GM19468 (cell line): ENCODE measurements at regions not wholly inside any gene's neighbourhood (a gene's known extent, or its start where the extent isn't known, plus 50 kb on each side); places are given as distances from the start of the nearest gene placed in this dataset.

Experiments used
- ATAC-seq: cut with Tn5 transposase; IDR thresholded peaks from one replicate; pipeline ENCODE4 v1.9.1; 2021; ENCODE audit warnings: mild to moderate bottlenecking, moderate library complexity, moderate number of reproducible peaks; ENCODE audit not compliant: unreplicated experiment; ENCODE audit errors: extremely low read depth

DNA sequence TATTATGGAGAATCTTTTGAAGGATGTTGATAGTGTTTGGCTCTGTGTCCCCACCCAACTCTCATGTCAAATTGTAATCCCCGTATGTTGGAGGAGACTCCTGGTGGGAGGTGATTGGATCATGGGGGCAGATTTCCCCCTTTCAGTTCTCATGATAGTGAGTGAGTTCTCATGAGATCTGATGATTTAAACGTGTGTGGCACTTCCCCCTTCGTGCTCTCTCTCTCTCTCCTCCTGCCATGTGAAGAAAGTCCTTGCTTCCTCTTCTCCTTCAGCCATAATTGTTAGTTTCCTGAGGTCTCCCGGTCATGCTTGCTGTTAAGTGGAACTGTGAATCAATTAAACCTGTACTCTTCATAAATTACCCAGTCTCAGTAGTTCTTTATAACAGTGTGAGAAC is 166.1 kb upstream of the NUDT6 start:
- ATAC-seq, result no peak

DNA sequence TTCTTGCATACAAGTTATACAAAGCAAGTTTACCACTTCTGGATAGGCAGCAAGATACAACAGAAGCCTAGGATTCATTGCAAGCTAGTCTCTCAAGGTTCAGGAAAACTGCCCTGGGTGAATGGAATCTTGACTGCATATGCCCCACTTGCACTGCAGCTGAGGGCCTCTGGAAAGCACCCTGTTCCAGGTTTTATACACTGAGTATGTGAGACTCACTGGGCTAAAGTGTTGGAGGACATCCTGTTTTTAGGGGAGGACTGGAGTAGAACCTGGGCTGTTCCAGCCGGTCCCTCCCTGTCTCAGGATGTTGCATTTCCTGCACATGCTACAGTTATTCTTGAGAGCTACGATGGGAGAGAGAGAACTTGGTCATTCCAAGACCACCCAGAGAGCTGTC is 168.5 kb upstream of the NUDT6 start:
- no peak for ATAC-seq

DNA sequence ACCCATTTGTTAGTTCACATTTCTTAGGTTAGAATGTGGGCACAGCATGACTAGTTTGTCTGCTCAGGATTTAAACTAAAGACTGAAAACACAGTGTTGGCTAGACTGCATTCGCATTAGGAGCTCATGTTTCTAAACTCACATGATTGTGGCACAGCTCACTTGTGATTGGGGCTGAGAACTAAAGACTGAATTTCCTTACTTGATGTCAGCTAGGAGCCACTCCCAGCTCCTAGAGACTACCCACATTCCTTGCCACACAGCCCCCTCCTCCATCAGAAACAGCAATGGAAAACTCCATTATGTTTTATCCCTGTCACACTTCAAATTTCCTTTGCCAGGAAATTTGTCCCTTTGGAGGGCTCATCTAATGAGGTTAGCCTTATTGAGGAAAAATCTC is 170.2 kb upstream of the NUDT6 start:
- ATAC-seq, result no peak

DNA sequence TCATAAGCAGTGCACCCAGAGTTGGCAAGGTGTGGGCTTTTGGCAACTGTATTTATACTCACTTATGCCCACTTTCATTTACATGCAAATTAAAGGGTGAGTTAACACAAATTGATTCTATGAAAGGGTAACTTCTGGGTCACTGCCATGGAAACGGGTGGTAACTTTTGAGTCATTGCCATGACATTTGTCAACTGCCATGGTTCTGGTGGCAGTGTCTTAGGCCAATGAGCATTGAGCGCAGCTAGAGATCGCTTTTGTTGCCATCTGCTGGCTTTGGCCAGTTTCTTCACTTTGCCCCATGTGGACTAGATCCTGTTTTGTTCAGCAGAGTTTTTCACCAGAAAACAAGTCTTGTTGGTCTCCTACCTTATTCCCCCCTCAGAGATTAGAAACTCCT is 170.8 kb upstream of the NUDT6 start:
- no peak for ATAC-seq

DNA sequence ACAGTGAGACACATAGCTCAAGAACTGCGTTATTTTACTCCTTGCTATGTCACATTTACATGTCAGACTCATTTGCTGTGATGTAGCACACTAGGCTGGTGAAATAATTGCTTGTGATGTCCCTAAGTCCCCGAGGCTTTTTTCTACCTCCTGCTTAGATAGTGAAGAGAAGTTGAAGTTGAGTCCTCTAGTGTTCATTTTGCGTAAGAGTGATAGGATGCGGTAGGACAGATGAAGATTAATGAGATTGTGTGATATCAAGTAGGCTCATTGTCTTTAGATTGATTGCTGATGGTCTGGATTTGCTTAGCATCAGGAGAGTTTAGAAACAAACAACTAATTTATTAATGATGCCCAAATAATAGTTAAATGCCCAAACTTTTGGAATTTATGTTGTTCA is 173.6 kb upstream of the NUDT6 start:
- ATAC-seq, result no peak

DNA sequence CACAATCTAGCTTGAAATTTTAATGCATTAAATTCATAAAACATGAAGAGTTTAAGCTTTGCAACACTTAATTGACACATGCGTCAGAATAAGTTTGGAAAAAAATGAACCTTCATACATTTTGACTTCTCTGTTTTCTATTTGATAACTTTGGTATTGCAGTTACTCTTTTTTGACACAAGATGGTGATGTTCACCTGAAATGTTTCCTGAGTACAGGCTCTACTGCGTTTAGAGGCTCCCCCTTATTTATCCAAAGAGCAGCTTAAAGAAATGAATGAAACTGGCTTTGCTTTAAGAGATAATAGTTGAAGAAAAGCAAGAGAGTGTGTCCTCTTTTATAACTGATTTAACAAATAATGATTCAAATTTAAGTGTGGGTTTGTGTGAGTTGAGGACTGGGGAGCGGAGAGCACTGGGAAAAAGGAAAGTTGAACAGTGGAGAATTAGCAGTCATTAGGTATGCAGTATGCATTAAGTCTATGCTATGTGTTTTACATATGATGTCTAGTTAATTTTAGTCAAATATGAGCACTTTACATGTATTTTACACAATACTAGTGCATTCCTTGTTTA is 180.6 kb upstream of the NUDT6 start:
- ATAC-seq, result peak; percentile 35

DNA sequence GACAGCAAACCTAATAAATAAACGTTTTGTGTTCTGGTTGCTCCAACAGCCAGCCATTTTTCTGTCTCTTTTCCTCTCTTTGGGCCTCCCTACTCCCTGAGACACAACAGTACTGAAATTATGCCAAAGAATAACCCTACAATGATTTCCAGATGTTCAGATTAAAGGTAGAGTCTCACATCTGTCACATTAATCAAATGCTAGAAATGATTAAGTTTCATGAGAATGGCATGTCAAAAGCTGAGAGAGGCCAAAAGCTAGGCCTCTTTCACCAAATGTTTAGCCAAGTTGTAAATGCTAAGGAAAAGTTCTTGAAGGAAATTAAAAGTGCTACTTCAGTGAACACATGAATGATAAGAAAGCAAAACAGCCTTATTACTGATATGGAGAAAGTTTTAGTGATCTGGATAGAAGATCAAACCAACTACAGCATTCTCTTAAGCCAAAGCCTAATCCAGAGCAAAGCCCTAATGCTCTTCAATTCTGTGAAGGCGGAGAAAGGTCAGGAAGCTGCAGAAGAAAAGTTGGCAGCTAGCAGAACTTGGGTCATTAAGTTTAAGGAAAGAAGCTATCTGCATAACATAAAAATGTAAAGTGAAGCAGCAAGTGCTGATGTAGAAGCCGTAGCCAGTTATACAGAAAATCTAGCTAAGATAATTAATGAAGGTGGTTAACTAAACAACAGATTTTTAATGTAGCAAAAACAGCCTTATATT is 182.1 kb upstream of the NUDT6 start:
- no peak for ATAC-seq

DNA sequence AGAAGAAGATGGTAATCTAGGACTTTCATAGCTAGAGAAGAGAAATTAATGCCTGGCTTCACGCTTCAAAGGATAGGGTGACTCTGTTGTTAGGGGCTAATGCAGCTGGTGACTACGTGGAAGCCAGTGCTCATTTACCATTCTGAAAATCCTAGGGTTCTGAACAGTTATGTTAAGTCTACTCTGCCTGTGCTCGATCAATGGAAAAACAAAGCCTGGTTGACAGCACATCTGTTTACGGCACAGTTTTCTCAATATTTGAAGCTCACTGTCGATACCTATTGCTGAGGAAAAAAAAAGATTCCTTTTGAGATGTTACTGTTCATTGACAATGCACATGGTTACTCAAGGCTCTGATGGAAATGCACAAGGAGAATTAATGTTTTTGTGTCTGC is 182.6 kb upstream of the NUDT6 start:
- no peak for ATAC-seq

DNA sequence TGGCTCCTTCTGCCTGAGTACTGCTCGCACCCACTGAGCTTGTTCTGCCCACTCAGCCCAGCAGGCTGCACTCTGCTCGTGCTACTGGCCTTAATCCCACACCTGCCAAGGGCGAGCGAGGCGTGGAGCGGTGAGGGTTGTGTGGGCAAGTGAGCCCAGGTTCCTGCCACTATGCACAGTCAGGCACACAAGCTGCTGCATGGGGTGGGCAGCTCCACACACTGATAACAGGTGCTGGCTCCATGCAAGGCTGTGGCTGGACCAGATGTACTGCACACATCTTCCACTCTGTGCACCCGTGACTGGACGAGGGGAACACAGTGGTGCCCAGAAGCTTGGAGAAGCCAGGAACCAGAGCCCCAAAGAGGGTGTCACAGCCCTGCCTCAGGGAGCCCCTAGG is 184.3 kb upstream of the NUDT6 start:
- no peak for ATAC-seq

DNA sequence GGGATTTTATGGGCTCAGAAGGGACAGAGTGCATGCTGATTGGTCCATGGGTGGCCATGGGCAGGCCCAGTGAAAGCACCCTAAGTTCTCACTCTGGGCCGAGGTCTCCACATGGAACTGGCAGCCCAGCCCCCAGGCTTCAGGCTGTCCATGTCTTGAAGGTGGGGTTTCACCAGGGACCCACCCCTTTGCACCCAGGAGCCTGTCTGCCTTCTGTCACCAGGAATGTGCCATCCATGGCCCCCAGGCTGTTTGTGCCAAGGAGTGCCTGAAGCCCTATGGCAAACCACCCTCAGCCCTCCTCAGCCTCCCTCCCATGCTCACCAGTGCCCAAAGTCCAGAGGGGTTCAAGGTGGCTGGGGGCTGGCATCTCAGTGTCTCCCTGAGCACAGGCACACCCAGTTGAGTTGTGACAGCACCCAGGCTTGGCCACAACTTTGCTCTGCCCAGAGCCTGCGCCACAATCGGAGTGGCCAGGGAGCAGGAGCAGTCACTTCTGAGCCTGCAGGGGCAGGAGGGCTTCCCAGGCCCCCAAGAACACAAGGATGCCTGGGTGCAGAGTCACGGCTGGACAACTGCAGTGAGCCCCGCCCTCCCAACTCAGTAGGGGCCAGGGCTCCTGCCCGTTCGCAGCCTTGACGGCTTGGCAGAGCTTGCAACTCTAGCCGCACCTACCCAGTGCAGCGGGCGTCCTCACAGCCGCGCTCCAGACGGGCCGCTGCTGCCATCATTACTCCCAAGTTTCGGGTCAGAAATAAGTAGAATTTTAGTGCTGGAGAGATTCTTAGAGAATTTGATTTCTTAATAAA is 185.3 kb upstream of the NUDT6 start:
- no peak for ATAC-seq

DNA sequence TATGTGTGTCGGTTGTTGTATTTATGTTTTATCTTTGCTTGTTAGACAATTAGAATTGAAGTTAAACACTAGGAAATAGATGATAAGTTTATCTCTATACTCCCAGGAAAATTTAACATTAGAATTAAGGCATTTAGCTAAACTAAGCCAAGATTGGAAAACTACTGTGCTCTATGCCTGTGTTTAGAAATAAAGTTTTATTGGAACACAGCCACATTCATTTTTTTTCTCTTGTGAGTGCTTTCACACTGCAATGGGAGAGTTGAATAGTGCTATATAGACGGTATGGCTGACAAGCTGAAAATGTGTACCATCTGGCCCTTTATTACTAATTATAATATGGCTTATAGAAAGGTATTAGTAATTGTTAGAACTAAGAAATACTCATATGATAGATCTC is 186.7 kb upstream of the NUDT6 start:
- ATAC-seq, result no peak

DNA sequence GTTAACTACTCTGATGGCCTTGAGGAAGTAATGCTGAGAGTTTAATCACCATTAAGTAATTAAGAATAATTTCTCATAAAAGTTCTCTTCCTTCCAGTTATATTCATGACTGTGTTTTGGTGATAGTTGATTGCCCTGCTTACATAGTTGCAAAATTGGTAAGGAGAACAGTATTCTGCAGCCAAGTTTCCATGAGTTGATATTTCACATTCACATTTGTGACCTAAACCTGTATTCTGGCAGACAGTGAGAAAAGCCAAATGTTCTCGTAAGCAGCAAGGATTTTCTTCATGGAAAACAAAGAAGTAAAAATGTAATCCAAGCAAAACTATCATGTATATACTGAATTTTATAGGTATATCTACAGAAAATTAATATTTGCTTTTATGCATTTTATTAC is 187.8 kb upstream of the NUDT6 start:
- ATAC-seq, result no peak

DNA sequence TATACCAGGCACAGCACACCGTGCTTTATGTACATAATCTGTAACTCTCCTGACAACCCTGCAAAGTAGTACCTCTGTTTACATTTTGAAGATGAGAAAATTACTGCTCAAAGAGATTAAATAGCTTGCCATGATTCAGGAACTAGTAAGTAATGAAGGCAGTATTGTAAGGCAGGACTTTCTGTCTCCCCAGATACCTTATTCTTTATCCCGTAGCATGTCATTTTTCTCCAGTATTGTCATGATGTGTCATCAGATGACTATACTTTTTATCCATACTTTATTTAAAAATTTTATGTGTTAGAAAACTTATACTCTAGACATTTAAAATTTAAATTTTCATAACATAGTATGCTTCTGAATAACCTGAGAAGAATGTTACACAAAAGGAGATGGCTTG is 188.3 kb upstream of the NUDT6 start:
- no peak for ATAC-seq

DNA sequence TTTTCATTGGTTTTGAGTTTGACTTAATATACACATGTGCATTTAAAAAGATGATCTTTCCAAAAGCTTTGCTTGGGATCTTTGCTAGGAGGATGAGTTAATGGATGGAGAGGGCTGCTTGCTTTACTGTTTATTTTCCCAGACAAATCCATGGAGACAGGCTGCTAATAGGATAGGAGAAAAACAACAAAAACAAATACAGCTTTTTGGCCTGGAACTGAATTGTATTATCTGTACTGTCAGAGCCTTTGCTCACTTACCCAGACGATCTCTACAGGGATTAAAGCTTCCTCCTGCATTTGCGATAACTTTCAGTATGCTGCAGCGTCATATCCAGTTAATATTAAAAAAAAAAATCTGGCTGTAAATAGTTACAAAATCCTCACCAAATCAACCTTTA is 190.8 kb upstream of the NUDT6 start:
- ATAC-seq, result no peak

DNA sequence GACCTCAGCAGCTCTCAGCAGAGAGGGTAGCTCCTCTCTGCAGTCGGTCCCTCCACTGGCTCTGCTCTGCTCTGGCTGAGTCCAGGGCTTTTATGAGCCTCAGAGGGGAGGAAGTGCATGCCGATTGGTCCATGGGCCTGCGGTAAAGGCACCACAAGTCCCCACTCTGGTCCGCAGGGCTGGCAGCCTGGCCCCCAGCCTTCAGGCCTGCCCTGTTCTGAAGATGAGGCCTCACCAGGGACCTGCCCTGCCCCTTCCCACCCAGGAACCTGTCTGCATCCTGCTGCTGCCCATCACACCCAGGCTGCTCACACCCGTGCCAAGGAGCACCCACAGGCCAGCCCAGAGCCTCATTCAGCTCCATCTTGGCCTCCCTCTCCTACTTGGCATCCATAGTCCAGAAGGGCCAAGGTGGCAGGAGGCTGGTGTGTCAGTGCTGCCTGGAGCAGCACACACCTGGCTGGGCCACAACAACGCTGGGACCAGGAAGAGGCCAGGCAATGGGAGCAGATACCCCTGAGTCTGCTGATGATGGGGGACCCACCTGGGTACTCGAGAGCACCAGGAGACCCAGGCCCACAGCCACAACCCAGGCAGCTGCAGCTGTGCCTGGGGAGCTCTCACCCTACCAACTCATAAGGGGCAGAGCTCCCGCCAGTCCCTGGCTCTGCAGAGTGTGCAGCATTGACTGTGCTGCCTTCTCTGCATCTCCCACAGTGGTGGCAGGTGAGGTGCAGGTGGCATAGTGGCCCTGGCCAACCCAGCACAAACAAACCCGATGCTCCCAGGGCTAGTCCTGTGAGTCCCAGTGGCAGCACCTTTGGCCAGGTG is 191.9 kb upstream of the NUDT6 start:
- no peak for ATAC-seq

DNA sequence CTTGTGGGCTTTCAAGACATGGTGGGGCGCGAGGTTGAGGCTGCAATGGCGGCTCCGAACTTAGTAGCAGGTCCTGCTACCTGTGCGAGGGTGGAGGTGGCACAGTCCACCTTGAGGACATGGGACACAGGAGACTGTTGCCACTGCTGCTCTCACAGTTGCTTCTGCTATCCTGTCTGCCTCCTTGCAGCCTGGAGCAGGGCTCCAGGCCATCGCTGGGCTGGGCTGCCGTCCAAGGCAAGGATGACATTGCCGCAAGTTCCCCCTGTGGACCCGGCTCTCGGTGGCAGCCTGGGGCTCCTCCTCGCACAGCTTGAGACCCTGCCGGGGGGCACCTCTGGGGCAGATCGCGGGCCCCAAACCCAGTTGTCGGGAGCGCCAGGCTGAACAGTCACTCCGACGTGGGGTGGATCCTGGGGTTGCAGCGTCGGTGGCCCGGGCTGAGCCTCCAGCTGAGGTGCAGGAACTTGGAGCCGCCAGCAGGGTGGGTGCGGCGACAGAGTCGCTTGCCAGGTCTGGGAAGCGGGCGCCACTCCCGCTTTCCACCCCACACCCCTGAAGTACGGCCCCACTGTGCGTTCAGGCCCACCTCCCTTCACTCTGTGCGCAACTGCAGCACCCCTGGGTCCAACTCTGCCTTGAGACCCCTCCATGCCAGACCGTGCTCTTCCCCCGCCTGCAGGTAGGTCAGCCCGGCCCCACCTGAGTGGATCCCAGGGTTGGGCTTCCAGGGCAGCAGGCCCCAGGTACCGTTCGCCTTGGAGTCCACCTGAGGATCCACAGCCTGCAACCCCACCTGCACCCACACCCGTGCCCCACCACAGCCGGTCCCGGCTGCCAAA is 192.7 kb upstream of the NUDT6 start:
- ATAC-seq, result no peak

DNA sequence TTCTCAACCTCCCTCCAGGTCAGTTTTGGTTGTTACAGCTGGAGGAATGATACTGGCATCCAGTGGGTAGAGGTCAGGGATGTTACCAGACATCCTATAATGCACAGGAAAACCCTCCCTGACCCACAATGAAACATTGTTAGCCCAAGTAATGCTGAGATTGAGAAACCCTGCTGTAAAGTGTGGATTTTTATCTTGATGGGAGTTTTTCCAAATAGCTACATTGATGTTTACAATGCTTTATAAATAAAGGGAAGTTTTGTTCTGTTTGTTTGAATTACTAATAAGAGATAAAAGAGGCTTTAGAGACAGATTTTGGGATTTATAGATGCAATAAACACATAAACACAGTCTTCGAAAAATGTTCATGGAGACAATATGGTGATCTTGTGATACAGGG is 194.0 kb upstream of the NUDT6 start:
- no peak for ATAC-seq

DNA sequence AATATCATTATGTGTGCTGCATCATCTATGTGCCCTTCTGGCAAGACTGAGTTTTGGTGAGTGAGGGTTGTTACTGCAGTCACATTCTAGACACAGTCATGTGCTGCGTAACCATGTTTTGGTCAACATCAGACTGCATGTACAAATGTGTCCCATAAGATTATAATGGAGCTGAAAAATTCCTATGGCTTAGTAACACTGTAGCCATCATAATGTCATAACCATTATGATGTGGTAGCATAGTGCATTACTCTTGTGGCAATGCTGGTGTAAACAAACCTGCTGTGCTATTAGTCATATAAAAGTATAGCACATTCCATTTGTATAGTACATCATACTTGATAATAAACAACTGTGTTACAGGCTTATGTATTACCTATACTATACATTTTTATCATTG is 198.1 kb upstream of the NUDT6 start:
- ATAC-seq, result no peak

DNA sequence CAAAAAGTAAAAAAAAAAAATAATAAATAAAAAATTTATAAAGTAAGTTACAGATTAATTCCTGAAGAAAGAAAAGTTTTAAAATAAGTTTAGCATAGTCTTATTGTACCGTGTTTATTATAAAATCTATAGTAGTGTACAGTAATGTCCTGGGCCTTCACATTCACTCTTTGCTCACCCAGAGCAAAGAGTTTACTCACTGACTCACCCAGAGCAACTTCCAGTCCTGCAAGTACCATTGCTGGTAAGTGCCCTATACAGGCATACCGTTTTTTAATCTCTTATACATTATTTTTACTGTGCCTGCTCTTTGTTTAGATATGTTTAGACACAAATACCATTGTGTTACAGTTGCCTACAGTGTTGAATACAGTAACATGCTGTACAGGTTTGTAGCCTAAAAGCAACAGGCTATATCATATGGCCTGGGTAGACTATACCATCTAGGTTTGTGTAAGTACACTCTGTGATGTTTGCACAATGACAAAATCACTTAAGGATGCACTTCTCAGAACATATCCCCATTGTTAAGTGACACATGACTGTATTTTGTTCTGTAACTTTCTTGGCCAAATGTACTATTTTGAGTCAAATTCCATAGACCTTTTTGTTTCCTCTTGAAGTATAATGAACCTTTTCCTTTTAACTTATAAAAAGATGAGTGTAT is 199.0 kb upstream of the NUDT6 start:
- ATAC-seq, result no peak
